Motor neuron (in vitro differentiated cells): ENCODE measurements at regions not wholly inside any gene's neighbourhood (a gene's known extent, or its start where the extent isn't known, plus 50 kb on each side); places are given as distances from the start of the nearest gene placed in this dataset.

Experiments
- ATAC-seq, 8 experiments: fragments of 200-7000 bp; cut with Tn5 transposase; replicated peaks in 6 of 8; 2 replicates each; pipeline ENCODE4 v1.8.0; 2021; ENCODE audit warnings: mild to moderate bottlenecking in 8 of 8, moderate library complexity in 8 of 8
- H3K27ac ChIP-seq, 2 donors: fragments of 250-450 bp; sonication (Bioruptor Pico); 2 replicates each; pipeline ENCODE4 v1.9.0; 2021; ENCODE audit warnings: antibody characterized with exemption in 2 of 2, mild to moderate bottlenecking in 2 of 2, moderate library complexity in 1 of 2
- H3K4me1 ChIP-seq, 2 donors: fragments of 250-450 bp; sonication (Bioruptor Pico); replicated peaks in 1 of 2; 2 replicates each; pipeline ENCODE4 v1.6.1; 2021; ENCODE audit warnings: antibody characterized with exemption in 2 of 2, mild to moderate bottlenecking in 2 of 2, moderate library complexity in 1 of 2
- H3K4me3 ChIP-seq, 5 donors: fragments of 250-450 bp; sonication (Bioruptor Pico); 2 replicates each; pipeline ENCODE4 v1.9.0; 2021; ENCODE audit warnings: antibody characterized with exemption in 5 of 5, mild to moderate bottlenecking in 5 of 5, moderate library complexity in 4 of 5
- WGBS, 10 experiments: fragments of 450-650 bp; shearing (Covaris generic); methylation state at CpG; one replicate each; pipeline ENCODE4 v1.0.0; 2022; 5-methylcytosine and 5-hydroxymethylcytosine counted together
- in situ Hi-C, 9 experiments: fragments of 400-800 bp; cut with MboI; loops; one replicate each; pipeline ENCODE4 v1.15.0; 2021; ENCODE audit warnings: low sequenced_read_pairs in 9 of 9, low pct_unique_long_range_greater_than_20kb in 2 of 9; ENCODE audit not compliant: unreplicated experiment in 9 of 9

GRCh38 chr2:146893500-146894041, 951.3 kb upstream of the ACVR2A start:
- ATAC-seq = no peak
- Histone ChIP-seq H3K4me1 (no peaks in the 10 kb centered on the region), H3K27ac (no peak overlapping the region), H3K4me3 (no peak overlapping the region)
- in situ Hi-C loops = no loop called here
- 38 to 100% (median 81%) methylated on average over 1 to 5 of the region's 5 CpGs for WGBS, 10 experiments

GRCh38 chr2:146890491-146890890, 954.3 kb upstream of the ACVR2A start:
- ATAC-seq = no peak
- in situ Hi-C loops = no loop called here

DNA sequence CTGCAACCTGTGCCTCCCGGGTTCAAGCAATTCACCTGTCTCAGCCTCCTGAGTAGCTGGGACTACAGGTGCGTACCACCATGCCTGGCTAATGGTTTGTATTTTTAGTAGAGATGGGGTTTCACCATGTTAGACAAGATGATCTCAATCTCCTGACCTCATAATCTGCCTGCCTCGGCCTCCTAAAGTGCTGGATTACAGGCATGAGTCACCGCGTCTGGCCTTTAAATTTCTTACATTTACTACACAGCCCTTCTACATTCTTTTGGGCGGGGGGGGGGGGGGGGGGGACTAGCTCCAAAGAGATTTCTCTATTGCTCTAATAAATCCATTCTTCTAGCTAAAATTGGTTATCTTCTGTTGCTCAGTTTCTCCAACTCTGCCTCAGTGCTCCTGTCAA, 964.9 kb upstream of the ACVR2A start:
- no peak overlapping the region for H3K4me3 ChIP-seq
- H3K4me1 ChIP-seq = no peaks in the 10 kb centered on the region
- H3K27ac ChIP-seq = no peak overlapping the region
- in situ Hi-C loops = no loop called here
- WGBS, 10 experiments = 90 to 100% (median 93%) methylated on average over 1 to 4 of the region's 6 CpGs; no CpG with 5 or more reads in 6 of the 10 experiments
- no peak for ATAC-seq

More at GRCh38 chr2:146890491-146890890, 954.3 kb upstream of the ACVR2A start:
- no peak overlapping the region for H3K27ac ChIP-seq
- no peaks in the 10 kb centered on the region for H3K4me1 ChIP-seq
- WGBS, 10 experiments = 19 to 100% (median 81%) methylated on average over 1 to 2 of the region's 2 CpGs; no CpG with 5 or more reads in 1 of the 10 experiments
- no peak overlapping the region for H3K4me3 ChIP-seq

GRCh38 chr2:146874260-146874658, 970.6 kb upstream of the ACVR2A start:
- H3K4me1 ChIP-seq = no peaks in the 10 kb centered on the region
- H3K27ac ChIP-seq = no peak overlapping the region
- H3K4me3 ChIP-seq = no peak overlapping the region
- no peak for ATAC-seq
- 0 to 100% (median 74%) methylated on average over 1 to 4 of the region's 4 CpGs; no CpG with 5 or more reads in 3 of the 10 experiments for WGBS, 10 experiments
- in situ Hi-C loops = no loop called here

GRCh38 chr2:146873646-146874259, 971.1 kb upstream of the ACVR2A start:
- no peak overlapping the region for H3K4me3 ChIP-seq
- H3K27ac ChIP-seq = no peak overlapping the region
- in situ Hi-C loops = no loop called here
- ATAC-seq = no peak
- WGBS, 10 experiments = 12 to 86% (median 45%) methylated on average over 1 to 3 of the region's 3 CpGs; no CpG with 5 or more reads in 2 of the 10 experiments
- no peaks in the 10 kb centered on the region for H3K4me1 ChIP-seq

DNA sequence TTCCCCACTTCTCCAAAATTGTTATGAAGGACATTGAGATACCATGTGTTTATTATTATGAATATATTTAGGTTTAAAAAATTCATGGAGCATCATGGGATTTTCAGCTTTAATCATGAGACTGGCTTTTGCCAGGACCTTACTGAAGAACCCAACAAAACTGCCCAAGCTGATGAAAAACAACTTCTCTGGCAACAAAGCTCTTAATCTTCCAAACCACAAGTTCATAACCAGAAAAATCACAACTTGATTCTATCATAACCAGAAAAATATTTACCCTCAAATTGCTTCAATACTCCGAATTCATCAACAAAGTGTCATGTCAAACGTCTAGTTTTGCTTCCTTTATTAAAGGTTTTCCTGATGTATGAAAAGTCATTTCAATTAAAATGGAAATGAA, 971.8 kb upstream of the ACVR2A start:
- 0 to 88% (median 51%) methylated on average over 1 to 2 of the region's 2 CpGs; no CpG with 5 or more reads in 2 of the 10 experiments for WGBS, 10 experiments
- no peak for ATAC-seq
- in situ Hi-C loops = no loop called here
- Histone ChIP-seq H3K4me1 (no peaks in the 10 kb centered on the region), H3K4me3 (no peak overlapping the region), H3K27ac (no peak overlapping the region)

DNA sequence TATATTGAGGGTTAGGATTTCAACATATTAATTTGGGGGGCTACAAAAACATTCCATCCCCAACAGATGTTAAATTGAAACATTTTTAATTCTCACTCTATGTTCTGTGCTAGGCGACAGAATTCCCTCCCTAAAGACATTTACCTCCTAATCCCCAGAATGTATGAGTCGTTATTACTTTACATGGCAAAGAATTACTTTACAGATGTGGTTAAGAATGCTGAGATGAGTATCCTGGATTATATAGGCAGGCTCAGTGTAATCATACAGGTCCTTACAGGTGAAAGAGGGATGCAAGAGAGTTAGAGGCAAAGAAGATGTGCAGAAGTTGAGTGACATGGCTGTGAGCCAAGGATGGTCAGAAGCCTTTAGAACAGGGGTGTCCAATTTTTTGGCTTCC, 974.1 kb upstream of the ACVR2A start:
- H3K27ac ChIP-seq = no peak overlapping the region
- in situ Hi-C loops = no loop called here
- no peaks in the 10 kb centered on the region for H3K4me1 ChIP-seq
- 55 to 100% (median 85%) methylated on average over 1 to 2 of the region's 2 CpGs; no CpG with 5 or more reads in 4 of the 10 experiments for WGBS, 10 experiments
- ATAC-seq = no peak
- no peak overlapping the region for H3K4me3 ChIP-seq

DNA sequence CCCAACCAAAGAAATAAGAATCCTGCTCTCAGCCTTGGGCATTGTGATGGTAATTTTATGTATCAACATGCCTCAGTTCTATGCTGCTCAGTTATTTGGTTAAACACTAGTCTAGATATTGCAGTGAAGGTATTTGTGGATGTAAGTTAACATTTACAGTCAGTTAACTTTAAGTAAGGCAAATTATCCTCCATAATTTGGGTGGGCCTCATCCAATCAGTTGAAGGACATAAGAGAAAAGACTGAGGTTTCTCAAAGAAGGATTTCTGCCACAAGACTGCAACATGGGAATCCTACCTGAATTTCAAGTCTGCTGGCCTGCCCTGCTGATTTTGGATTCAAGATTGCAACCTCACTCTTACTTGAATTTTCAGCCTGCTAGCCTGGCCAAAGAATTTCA, 975.5 kb upstream of the ACVR2A start:
- Histone ChIP-seq H3K4me3 (no peak overlapping the region), H3K4me1 (no peaks in the 10 kb centered on the region), H3K27ac (no peak overlapping the region)
- in situ Hi-C loops = no loop called here
- ATAC-seq = no peak

GRCh38 chr2:146868051-146868450, 976.8 kb upstream of the ACVR2A start:
- Histone ChIP-seq H3K4me1 (no peaks in the 10 kb centered on the region), H3K4me3 (no peak overlapping the region), H3K27ac (no peak overlapping the region)
- ATAC-seq = no peak
- in situ Hi-C loops = no loop called here

GRCh38 chr2:146867477-146867986, 977.3 kb upstream of the ACVR2A start:
- ATAC-seq = peak in 2 of 8 experiments; percentile 31 to 43
- WGBS, 10 experiments = 33 to 88% (median 75%) methylated on average over 1 to 5 of the region's 5 CpGs; no CpG with 5 or more reads in 2 of the 10 experiments
- in situ Hi-C loops = no loop called here
- H3K4me1 ChIP-seq = no peaks in the 10 kb centered on the region
- H3K4me3 ChIP-seq = no peak overlapping the region
- H3K27ac ChIP-seq = no peak overlapping the region

- peak in 1 of 8 experiments; percentile 26 for ATAC-seq
- 43 to 100% (median 70%) methylated on average over 1 to 2 of the region's 2 CpGs; no CpG with 5 or more reads in 2 of the 10 experiments for WGBS, 10 experiments
Observed at GRCh38 chr2:146853741-146854444, 990.9 kb upstream of the ACVR2A start.

GRCh38 chr2:146852661-146853060, 992.2 kb upstream of the ACVR2A start:
- 33 to 90% (median 83%) methylated on average over 1 of the region's 1 CpG; no CpG with 5 or more reads in 5 of the 10 experiments for WGBS, 10 experiments
- in situ Hi-C loops = no loop called here
- ATAC-seq = no peak

More at GRCh38 chr2:146853741-146854444, 990.9 kb upstream of the ACVR2A start:
- Histone ChIP-seq H3K27ac (no peak overlapping the region), H3K4me1 (no peaks in the 10 kb centered on the region), H3K4me3 (no peak overlapping the region)
- in situ Hi-C loops = no loop called here

GRCh38 chr2:146850746-146851145, 994.1 kb upstream of the ACVR2A start:
- no peak for ATAC-seq
- H3K4me3 ChIP-seq = no peak overlapping the region
- in situ Hi-C loops = no loop called here
- 51 to 100% (median 90%) methylated on average over 2 to 3 of the region's 3 CpGs; no CpG with 5 or more reads in 1 of the 10 experiments for WGBS, 10 experiments
- no peak overlapping the region for H3K27ac ChIP-seq
- H3K4me1 ChIP-seq = peaks cover 0 to 2% of the 10 kb centered on the region in 2 donors

More at GRCh38 chr2:146852661-146853060, 992.2 kb upstream of the ACVR2A start:
- Histone ChIP-seq H3K4me3 (no peak overlapping the region), H3K27ac (no peak overlapping the region), H3K4me1 (peaks cover 0 to 2% of the 10 kb centered on the region in 2 donors)
